GM12872 (cell line): ENCODE measurements at regions not wholly inside any gene's neighbourhood (a gene's known extent, or its start where the extent isn't known, plus 50 kb on each side); places are given as distances from the start of the nearest gene placed in this dataset.

Experiments used
- CTCF ChIP-seq: IDR thresholded peaks from 3 replicates; pipeline ENCODE4 v1.5.1; 2011; ENCODE audit warnings: low read depth, mild to moderate bottlenecking, low read length, moderate library complexity; ENCODE audit not compliant: insufficient read depth

GRCh38 chr4:111391829-111392228 is 753.4 kb upstream of the FAM241A start:
- no peak for TF ChIP-seq CTCF

- TF ChIP-seq CTCF = no peak
Observed at GRCh38 chr4:111393781-111394180, 751.5 kb upstream of the FAM241A start.

- no peak for TF ChIP-seq CTCF
Observed at GRCh38 chr4:111398906-111399330, 746.3 kb upstream of the FAM241A start.

DNA sequence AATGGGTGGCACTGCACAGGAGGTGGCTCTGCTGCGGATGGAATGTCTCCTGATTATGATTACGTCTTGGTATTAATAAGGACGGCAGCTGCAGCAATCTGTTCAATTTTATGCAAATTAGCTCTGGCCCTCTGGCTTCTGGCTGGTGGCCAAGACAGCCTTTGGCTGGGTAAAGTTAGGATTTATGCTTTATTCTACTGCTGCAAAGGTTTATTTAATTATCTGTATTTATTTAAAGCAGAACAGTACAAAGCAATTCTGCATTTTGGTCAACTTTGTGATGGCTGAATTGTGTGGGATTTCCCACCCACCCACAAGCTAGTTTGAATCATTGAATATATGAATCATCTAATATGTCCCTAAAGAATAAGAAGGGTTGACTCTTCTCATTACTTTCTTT is 745.6 kb upstream of the FAM241A start:
- no peak for TF ChIP-seq CTCF

DNA sequence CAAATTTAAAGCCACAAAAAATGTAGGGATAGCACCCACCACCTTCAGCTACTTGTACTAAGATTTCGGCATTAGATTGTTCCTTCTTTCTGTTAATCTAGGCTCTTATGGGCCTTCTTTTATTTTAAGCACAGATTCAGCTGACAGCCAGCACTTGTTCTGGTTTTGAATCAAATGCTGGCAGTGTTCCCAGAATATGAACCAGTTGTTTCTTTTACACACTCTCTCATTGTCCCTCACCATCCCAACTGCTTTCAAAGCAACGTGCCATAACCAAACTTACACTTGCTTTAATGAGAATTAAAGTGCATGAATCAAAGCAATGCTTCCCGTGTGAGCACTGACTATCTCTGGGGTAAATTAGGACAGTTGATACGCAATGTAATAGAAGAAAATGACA is 744.5 kb upstream of the FAM241A start:
- TF ChIP-seq CTCF = no peak

- TF ChIP-seq CTCF = no peak
Observed at GRCh38 chr4:111404673-111405072, 740.6 kb upstream of the FAM241A start.

- TF ChIP-seq CTCF = no peak
Observed at GRCh38 chr4:111405989-111406388, 739.3 kb upstream of the FAM241A start.

DNA sequence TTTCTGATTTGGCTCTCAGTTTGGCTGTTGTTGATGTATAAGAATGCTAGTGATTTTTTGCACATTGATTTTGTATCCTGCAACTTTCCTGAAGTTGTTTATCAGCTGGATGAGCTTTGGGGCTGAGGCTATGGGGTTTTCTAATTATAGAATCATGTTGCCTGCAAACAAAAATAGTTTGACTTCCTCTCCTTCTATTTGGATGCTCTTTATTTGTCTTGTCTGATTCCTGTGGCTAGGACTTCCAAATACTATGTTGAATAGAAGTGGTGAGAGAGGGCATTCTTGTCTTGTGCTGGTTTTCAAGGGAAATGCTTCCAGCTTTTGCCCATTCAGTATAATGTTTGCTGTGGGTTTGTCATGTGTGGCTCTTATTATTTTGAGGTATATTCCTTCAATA is 734.7 kb upstream of the FAM241A start:
- no peak for TF ChIP-seq CTCF
